Epithelial cell of proximal tubule (primary cell): ENCODE measurements at regions not wholly inside any gene's neighbourhood (a gene's known extent, or its start where the extent isn't known, plus 50 kb on each side); places are given as distances from the start of the nearest gene placed in this dataset.

ENCODE experiments used
- DNase-seq: peaks from one replicate; pipeline ENCODE4 v3.0.0-alpha.2; 2011; ENCODE audit warnings: low read depth
- H3K4me3 ChIP-seq: 2 replicates; pipeline ENCODE4 v1.5.1; 2011; ENCODE audit warnings: low read depth, mild to moderate bottlenecking, low read length
- CTCF ChIP-seq: conservative IDR thresholded peaks from 2 replicates; pipeline ENCODE4 v1.5.1; 2012; ENCODE audit warnings: low read depth, mild to moderate bottlenecking, low read length

GRCh38 chr12:24695103-24695502 lies 253.8 kb downstream of the BCAT1 start:
- DNase-seq, result no peak
- TF ChIP-seq CTCF, result no peak
- no peak overlapping the region for H3K4me3 ChIP-seq

GRCh38 chr12:24688601-24689000 lies 260.3 kb downstream of the BCAT1 start:
- TF ChIP-seq CTCF, result no peak
- H3K4me3 ChIP-seq, result no peak overlapping the region
- no peak for DNase-seq

- no peak for DNase-seq
- H3K4me3 ChIP-seq, result no peak overlapping the region
- no peak for TF ChIP-seq CTCF
Observed at GRCh38 chr12:24681570-24681969, 267.3 kb downstream of the BCAT1 start.

GRCh38 chr12:24679126-24679525 lies 269.8 kb downstream of the BCAT1 start:
- DNase-seq, result peak; percentile 35
- no peak for TF ChIP-seq CTCF
- H3K4me3 ChIP-seq, result no peak overlapping the region

- no peak for DNase-seq
- TF ChIP-seq CTCF, result no peak
- no peak overlapping the region for H3K4me3 ChIP-seq
Observed at GRCh38 chr12:24678436-24678835, 270.5 kb downstream of the BCAT1 start.

GRCh38 chr12:24668563-24668962 lies 280.3 kb downstream of the BCAT1 start:
- TF ChIP-seq CTCF, result no peak
- DNase-seq, result no peak
- no peak overlapping the region for H3K4me3 ChIP-seq

- H3K4me3 ChIP-seq, result no peak overlapping the region
- TF ChIP-seq CTCF, result no peak
- peak; percentile 6 for DNase-seq
Observed at GRCh38 chr12:24664161-24664880, 284.6 kb downstream of the BCAT1 start.
